GM12892 (cell line): ENCODE measurements at regions not wholly inside any gene's neighbourhood (a gene's known extent, or its start where the extent isn't known, plus 50 kb on each side); places are given as distances from the start of the nearest gene placed in this dataset.
"Not testable (repeated sequence)": the region's sequence is repeated elsewhere in the genome, so short reads cannot be mapped to it uniquely, and the experiment has no call there.

Source experiments
- DNase-seq: peaks from one replicate; pipeline ENCODE4 v3.0.0; 2011; ENCODE audit not compliant: insufficient read length
- FAIRE-seq: peaks from 2 replicates; lab custom pipeline; 2011; peaks lifted over from hg19 to GRCh38; lab: Jason Lieb, UNC
- POLR2A ChIP-seq: IDR thresholded peaks from 2 replicates; pipeline ENCODE4 v1.6.1; 2011; ENCODE audit warnings: low read depth, low read length, control low read depth
- POLR2AphosphoS5 ChIP-seq: IDR thresholded peaks from 2 replicates; pipeline ENCODE4 v1.6.1; 2011; ENCODE audit warnings: low read depth, low read length, control low read depth
- TAF1 ChIP-seq: IDR thresholded peaks from 2 replicates; pipeline ENCODE4 v1.6.1; 2011; ENCODE audit warnings: low read depth, mild to moderate bottlenecking, control low read depth, low read length, borderline replicate concordance

GRCh38 chr13:61918841-61919240 is 503.2 kb upstream of the PCDH20 start:
- no peak for FAIRE-seq
- no peak for TF ChIP-seq TAF1
- TF ChIP-seq POLR2AphosphoS5: no peak
- no peak for TF ChIP-seq POLR2A

GRCh38 chr13:61916483-61916882 is 500.8 kb upstream of the PCDH20 start:
- TF ChIP-seq TAF1: no peak
- no peak for TF ChIP-seq POLR2AphosphoS5
- TF ChIP-seq POLR2A: no peak
- no peak for DNase-seq
- no peak for FAIRE-seq

More at GRCh38 chr13:61918841-61919240, 503.2 kb upstream of the PCDH20 start:
- DNase-seq: no peak

GRCh38 chr13:61913183-61913582 is 497.5 kb upstream of the PCDH20 start:
- TF ChIP-seq POLR2AphosphoS5: no peak
- no peak for TF ChIP-seq TAF1
- TF ChIP-seq POLR2A: no peak
- DNase-seq (no peak), FAIRE-seq (no peak)

GRCh38 chr13:61908906-61909615 is 493.4 kb upstream of the PCDH20 start:
- no peak for FAIRE-seq
- DNase-seq: no peak
- TF ChIP-seq POLR2AphosphoS5: no peak
- no peak for TF ChIP-seq POLR2A
- TF ChIP-seq TAF1: no peak

- DNase-seq: no peak
- TF ChIP-seq POLR2AphosphoS5 (no peak), TAF1 (no peak), POLR2A (no peak)
- FAIRE-seq: no peak
These were observed 489.4 kb upstream of the PCDH20 start for GRCh38 chr13:61905054-61905453.

- TF ChIP-seq TAF1: no peak
- TF ChIP-seq POLR2AphosphoS5: no peak
- TF ChIP-seq POLR2A: no peak
- DNase-seq: no peak
- no peak for FAIRE-seq
These were observed 486.4 kb upstream of the PCDH20 start for GRCh38 chr13:61901946-61902541.

GRCh38 chr13:61900033-61900432 is 484.4 kb upstream of the PCDH20 start:
- TF ChIP-seq POLR2AphosphoS5: no peak
- TF ChIP-seq TAF1: no peak
- TF ChIP-seq POLR2A: no peak
- FAIRE-seq (no peak), DNase-seq (no peak)

- no peak for DNase-seq
- FAIRE-seq: no peak
- TF ChIP-seq POLR2AphosphoS5 (no peak), TAF1 (no peak), POLR2A (no peak)
These were observed 482.6 kb upstream of the PCDH20 start for GRCh38 chr13:61898207-61898606.

GRCh38 chr13:61891401-61891800 is 475.8 kb upstream of the PCDH20 start:
- DNase-seq: no peak
- FAIRE-seq: no peak
- no peak for TF ChIP-seq POLR2AphosphoS5
- no peak for TF ChIP-seq TAF1
- TF ChIP-seq POLR2A: no peak

- no peak for DNase-seq
- TF ChIP-seq TAF1: no peak
- no peak for TF ChIP-seq POLR2AphosphoS5
- no peak for TF ChIP-seq POLR2A
- FAIRE-seq: no peak
These were observed 469.2 kb upstream of the PCDH20 start for GRCh38 chr13:61884830-61885229.

- DNase-seq (no peak), FAIRE-seq (no peak)
- no peak for TF ChIP-seq TAF1
- no peak for TF ChIP-seq POLR2AphosphoS5
- TF ChIP-seq POLR2A: no peak
These were observed 465.1 kb upstream of the PCDH20 start for GRCh38 chr13:61880578-61881283.

GRCh38 chr13:61878565-61878964 is 462.9 kb upstream of the PCDH20 start:
- FAIRE-seq, DNase-seq: not testable (repeated sequence)
